ENCODE measurements at regions not wholly inside any gene's neighbourhood (a gene's known extent, or its start where the extent isn't known, plus 50 kb on each side); places are given as distances from the start of the nearest gene placed in this dataset.

DNA sequence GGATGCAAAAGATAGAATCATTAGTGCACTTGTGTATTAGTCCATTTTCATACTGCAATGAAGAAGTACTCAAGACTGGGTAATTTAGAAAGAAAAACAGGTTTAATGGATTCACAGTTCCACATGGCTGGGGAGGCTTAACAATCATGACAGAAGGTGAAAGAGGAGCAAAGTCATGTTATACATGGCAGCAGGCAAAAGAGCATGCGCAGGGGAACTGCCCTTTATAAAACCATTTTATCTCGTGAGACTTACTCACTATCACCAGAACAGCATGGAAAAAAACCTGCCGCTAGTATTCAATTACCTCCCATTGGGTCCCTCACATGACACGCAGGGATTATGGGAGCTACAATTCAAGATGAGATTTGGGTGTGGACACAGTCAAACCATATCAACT is 129.4 kb downstream of the SCG2 start:
- TF ChIP-seq, protein P1, sequence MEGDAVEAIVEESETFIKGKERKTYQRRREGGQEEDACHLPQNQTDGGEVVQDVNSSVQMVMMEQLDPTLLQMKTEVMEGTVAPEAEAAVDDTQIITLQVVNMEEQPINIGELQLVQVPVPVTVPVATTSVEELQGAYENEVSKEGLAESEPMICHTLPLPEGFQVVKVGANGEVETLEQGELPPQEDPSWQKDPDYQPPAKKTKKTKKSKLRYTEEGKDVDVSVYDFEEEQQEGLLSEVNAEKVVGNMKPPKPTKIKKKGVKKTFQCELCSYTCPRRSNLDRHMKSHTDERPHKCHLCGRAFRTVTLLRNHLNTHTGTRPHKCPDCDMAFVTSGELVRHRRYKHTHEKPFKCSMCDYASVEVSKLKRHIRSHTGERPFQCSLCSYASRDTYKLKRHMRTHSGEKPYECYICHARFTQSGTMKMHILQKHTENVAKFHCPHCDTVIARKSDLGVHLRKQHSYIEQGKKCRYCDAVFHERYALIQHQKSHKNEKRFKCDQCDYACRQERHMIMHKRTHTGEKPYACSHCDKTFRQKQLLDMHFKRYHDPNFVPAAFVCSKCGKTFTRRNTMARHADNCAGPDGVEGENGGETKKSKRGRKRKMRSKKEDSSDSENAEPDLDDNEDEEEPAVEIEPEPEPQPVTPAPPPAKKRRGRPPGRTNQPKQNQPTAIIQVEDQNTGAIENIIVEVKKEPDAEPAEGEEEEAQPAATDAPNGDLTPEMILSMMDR (IDR thresholded peaks at IDR 0.05; ENCODE audit: insufficient read depth, low read depth, low read length, missing control alignments) = no peak
- H3K4me3 ChIP-seq (ENCODE audit: low read depth, low read length) = no peak overlapping the region
- no peak for DNase-seq (ENCODE audit: low read depth)

DNA sequence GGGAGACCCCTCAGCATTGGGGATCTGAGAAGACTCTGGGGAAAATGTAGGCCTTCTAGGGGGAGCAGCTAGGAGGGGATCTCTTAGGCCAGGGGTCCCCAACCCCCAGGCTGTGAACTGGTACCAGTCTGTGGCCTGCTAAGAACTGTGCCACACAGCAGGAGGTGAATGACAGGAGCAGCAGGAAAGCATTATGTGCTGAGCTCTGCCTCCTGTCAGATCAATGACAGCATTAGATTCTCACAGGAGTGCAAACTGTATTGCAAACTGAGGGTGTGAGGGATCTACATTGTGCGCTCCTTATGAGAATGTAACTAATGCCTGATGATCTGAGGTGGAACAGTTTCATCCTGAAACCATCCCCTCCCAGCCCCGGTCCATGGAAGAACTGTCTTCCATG is 127.3 kb downstream of the SCG2 start:
- H3K4me3 ChIP-seq (ENCODE audit: low read depth, low read length) = no peak overlapping the region
- DNase-seq (ENCODE audit: low read depth) = no peak
- TF ChIP-seq, protein P1 (IDR thresholded peaks at IDR 0.05; ENCODE audit: insufficient read depth, low read depth, low read length, missing control alignments) = no peak

DNA sequence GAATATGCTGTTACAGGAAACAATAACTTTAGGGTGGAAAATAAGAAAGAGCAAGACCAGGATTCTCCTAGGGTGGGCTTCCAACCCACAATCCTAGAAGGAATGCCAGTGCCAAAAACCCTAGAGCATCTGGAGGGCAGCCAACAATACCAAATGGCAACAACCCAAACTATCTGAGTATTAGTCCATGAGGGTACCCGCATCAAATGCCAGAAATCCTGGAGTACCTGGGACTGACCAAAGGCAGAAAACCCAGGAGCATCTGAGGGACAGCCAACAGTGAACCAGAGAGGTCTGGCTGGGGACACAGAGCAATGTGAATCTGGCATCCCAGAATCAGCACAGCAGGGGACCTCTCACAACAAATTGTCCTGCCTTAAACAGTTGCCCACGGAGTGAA is 126.3 kb downstream of the SCG2 start:
- DNase-seq (ENCODE audit: low read depth) = no peak
- H3K4me3 ChIP-seq (ENCODE audit: low read depth, low read length) = no peak overlapping the region
- TF ChIP-seq, protein P1 (IDR thresholded peaks at IDR 0.05; ENCODE audit: insufficient read depth, low read depth, low read length, missing control alignments) = no peak

DNA sequence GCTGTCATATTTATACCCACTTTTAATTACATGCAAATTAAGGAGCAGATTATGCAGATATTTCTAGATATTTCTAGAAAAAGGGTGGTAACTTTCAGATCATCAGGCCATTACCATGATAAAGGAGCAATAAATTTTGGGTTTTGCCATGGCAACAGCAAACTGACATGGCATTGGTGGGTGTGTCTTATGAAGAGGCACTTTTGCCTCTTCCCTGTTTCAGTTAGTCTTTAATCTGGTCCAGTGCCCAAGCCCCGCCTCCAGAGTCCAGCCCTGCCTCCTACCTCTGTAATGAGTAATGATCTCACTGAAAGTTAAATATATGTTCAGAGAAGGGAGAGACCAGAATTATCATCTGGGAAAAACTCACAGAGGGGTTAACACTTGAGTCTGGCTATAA is 124.8 kb downstream of the SCG2 start:
- TF ChIP-seq, protein P1 (IDR thresholded peaks at IDR 0.05; ENCODE audit: insufficient read depth, low read depth, low read length, missing control alignments) = no peak
- H3K4me3 ChIP-seq (ENCODE audit: low read depth, low read length) = no peak overlapping the region
- DNase-seq (ENCODE audit: low read depth) = no peak

DNA sequence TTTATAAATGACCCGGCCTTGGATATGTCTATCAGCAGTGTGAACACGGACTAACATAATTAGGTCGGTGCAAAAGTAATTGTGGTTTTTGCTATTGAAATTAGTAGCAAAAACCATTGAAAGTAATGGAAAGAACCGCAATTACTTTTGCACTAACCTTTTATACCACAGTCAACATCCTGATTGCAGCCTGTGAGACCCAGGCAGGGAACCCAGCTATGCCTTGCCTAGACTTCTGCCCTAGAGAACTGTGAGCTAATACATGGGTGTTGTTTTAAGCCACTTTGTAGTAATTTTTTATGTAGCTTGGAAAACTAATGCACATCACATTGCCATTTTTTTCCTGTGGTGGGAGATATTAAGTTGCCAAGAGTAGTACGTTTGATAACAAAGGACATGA is 120.7 kb downstream of the SCG2 start:
- no peak overlapping the region for H3K4me3 ChIP-seq (ENCODE audit: low read depth, low read length)
- DNase-seq (ENCODE audit: low read depth) = no peak
- TF ChIP-seq, protein P1 (IDR thresholded peaks at IDR 0.05; ENCODE audit: insufficient read depth, low read depth, low read length, missing control alignments) = no peak

DNA sequence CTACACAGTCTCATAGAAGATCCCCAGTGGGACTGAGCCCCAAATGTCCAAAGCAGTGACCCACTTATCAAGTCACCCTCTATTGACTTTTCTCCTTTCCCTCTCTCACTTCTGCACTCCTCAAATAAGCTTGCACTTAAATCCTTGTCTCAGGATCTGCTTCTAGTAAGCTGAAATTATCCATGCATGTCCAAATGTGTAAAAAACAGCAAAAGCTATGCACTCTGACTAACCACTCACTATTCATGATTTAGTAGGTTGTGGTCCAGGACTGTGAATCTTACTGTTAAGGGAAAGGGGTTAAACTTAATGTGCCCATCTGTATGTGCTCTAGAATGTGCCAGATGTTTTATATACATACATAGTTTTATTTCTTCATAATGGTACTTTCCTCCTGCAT is 115.4 kb downstream of the SCG2 start:
- H3K4me3 ChIP-seq (ENCODE audit: low read depth, low read length) = no peak overlapping the region
- TF ChIP-seq, protein P1 (IDR thresholded peaks at IDR 0.05; ENCODE audit: insufficient read depth, low read depth, low read length, missing control alignments) = no peak
- DNase-seq (ENCODE audit: low read depth) = no peak

DNA sequence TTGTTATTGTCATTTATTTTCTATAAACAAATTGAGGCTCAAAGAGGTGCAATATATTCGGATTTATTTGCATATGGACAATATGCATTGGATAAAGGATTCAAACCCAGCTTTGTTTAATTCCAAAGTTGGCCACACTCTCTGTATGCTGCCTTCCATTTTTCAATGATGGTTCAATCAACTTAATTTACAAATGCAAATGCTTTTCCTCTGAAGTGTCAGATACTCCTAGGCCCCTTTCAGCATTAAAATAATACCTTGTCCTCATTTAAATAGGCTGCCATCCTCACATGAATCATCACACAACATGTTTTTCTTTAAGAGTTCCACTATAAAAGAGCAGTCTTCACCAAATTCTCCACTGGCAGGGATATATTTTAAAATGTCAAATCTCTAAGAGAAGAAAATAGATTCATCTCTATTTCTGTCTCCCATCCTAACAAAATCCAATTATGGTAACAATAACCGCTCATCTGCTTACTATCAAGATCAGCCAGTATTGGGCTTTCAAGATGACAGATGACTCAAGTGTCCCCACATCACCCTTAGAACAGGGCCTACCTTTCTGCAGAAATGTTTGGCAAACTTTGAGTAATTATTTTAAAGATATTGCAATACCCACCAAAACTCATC is 114.8 kb downstream of the SCG2 start:
- no peak for DNase-seq (ENCODE audit: low read depth)
- TF ChIP-seq, protein P1 (IDR thresholded peaks at IDR 0.05; ENCODE audit: insufficient read depth, low read depth, low read length, missing control alignments) = no peak
- H3K4me3 ChIP-seq (ENCODE audit: low read depth, low read length) = no peak overlapping the region
